ENCODE measurements at regions not wholly inside any gene's neighbourhood (a gene's known extent, or its start where the extent isn't known, plus 50 kb on each side); places are given as distances from the start of the nearest gene placed in this dataset.

DNA sequence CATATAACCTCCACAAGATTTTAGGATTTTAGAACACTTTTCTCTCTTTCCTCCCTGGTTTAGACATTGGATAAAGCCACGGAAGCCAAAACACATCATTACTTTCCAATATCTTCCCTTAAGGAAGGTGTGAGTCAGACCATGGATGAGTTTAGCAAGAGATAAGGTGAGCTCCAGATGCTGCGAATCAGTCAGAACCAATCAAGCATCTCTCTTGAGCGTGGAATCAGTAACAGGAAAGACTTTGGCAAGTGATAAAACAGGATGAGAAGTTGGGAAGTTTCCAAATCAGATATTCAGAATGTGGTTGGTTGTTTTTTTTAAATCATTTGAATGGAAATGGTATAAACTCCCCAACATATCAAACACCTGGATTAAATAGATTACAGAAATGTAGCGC lies 397.8 kb downstream of the EFNA5 start:
- ChIA-PET CTCF (no interaction called here), POLR2A (no interaction called here)
- ATAC-seq (ENCODE audit: low read depth) (no peak), DNase-seq (no peak)
- intact Hi-C loops (cut with micrococcal nuclease), result no loop called here
- Histone ChIP-seq H3K27me3 (replicated peaks in 1 of 4; ENCODE audit: control extremely low read depth in 1 of 4, control insufficient read depth in 3 of 4, insufficient read depth in 4 of 4, low read length in 3 of 4) (no peaks in the 10 kb centered on the region), H3K9me3 (ENCODE audit: control extremely low read depth in 1 of 3, control insufficient read depth in 2 of 3, insufficient read depth in 1 of 3, low read length in 2 of 3) (peaks cover 0 to 3% (median 0%) of the 10 kb centered on the region in 3 donors), H4K20me1 (ENCODE audit: control insufficient read depth, insufficient read depth, low read length, poor library complexity, severe bottlenecking) (no peaks in the 10 kb centered on the region), H3K36me3 (replicated peaks in 1 of 2; ENCODE audit: control extremely low read depth in 1 of 2, control insufficient read depth in 1 of 2, extremely low read depth in 1 of 2, insufficient read depth in 2 of 2, low read length in 1 of 2) (no peaks in the 10 kb centered on the region), H3K4me1 (ENCODE audit: control insufficient read depth in 2 of 2, insufficient read depth in 2 of 2, low read length in 2 of 2) (no peaks in the 10 kb centered on the region), H3K4me2 (replicated peaks; ENCODE audit: low read depth, low read length, poor library complexity, severe bottlenecking) (no peak overlapping the region), H3K79me2 (ENCODE audit: control insufficient read depth, insufficient read depth, low read length) (no peaks in the 10 kb centered on the region), H3K4me3 (ENCODE audit: control extremely low read depth in 1 of 5, extremely low read depth in 1 of 5, insufficient read depth in 1 of 5, low read depth in 2 of 5, low read length in 4 of 5) (no peak overlapping the region), H2AFZ (ENCODE audit: insufficient read depth, low read depth, low read length, poor library complexity, severe bottlenecking) (no peak overlapping the region), H3K27ac (ENCODE audit: low read length in 2 of 2) (no peak overlapping the region), H3K9ac (ENCODE audit: low read length) (no peak overlapping the region)
- Mint-ChIP-seq H3K9me3 (ENCODE audit: insufficient read depth) (no peaks in the 10 kb centered on the region), H3K4me1 (no peaks in the 10 kb centered on the region), H3K27me3 (peaks cover 13% of the 10 kb centered on the region), H3K27ac (no peak overlapping the region), H3K4me3 (no peak overlapping the region)
- TF ChIP-seq, protein P1, sequence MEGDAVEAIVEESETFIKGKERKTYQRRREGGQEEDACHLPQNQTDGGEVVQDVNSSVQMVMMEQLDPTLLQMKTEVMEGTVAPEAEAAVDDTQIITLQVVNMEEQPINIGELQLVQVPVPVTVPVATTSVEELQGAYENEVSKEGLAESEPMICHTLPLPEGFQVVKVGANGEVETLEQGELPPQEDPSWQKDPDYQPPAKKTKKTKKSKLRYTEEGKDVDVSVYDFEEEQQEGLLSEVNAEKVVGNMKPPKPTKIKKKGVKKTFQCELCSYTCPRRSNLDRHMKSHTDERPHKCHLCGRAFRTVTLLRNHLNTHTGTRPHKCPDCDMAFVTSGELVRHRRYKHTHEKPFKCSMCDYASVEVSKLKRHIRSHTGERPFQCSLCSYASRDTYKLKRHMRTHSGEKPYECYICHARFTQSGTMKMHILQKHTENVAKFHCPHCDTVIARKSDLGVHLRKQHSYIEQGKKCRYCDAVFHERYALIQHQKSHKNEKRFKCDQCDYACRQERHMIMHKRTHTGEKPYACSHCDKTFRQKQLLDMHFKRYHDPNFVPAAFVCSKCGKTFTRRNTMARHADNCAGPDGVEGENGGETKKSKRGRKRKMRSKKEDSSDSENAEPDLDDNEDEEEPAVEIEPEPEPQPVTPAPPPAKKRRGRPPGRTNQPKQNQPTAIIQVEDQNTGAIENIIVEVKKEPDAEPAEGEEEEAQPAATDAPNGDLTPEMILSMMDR (IDR thresholded peaks at IDR 0.05), result no peak
- no peak for TF ChIP-seq EZH2 (IDR thresholded peaks at IDR 0.05; ENCODE audit: borderline replicate concordance, insufficient read depth, low read depth, low read length, poor library complexity, severe bottlenecking)
- WGBS (ENCODE audit: insufficient coverage), result no CpG with 5 or more reads among the region's 4 CpGs

GRCh38 chr5:107272509-107272908 lies 398.2 kb downstream of the EFNA5 start:
- Histone ChIP-seq H3K27ac (ENCODE audit: low read length in 2 of 2) (no peak overlapping the region), H2AFZ (ENCODE audit: insufficient read depth, low read depth, low read length, poor library complexity, severe bottlenecking) (no peak overlapping the region), H3K36me3 (replicated peaks in 1 of 2; ENCODE audit: control extremely low read depth in 1 of 2, control insufficient read depth in 1 of 2, extremely low read depth in 1 of 2, insufficient read depth in 2 of 2, low read length in 1 of 2) (no peaks in the 10 kb centered on the region), H3K79me2 (ENCODE audit: control insufficient read depth, insufficient read depth, low read length) (no peaks in the 10 kb centered on the region), H3K4me1 (ENCODE audit: control insufficient read depth in 2 of 2, insufficient read depth in 2 of 2, low read length in 2 of 2) (no peaks in the 10 kb centered on the region), H3K27me3 (replicated peaks in 1 of 4; ENCODE audit: control extremely low read depth in 1 of 4, control insufficient read depth in 3 of 4, insufficient read depth in 4 of 4, low read length in 3 of 4) (no peaks in the 10 kb centered on the region), H3K4me3 (ENCODE audit: control extremely low read depth in 1 of 5, extremely low read depth in 1 of 5, insufficient read depth in 1 of 5, low read depth in 2 of 5, low read length in 4 of 5) (no peak overlapping the region), H4K20me1 (ENCODE audit: control insufficient read depth, insufficient read depth, low read length, poor library complexity, severe bottlenecking) (no peaks in the 10 kb centered on the region), H3K9me3 (ENCODE audit: control extremely low read depth in 1 of 3, control insufficient read depth in 2 of 3, insufficient read depth in 1 of 3, low read length in 2 of 3) (peaks cover 0 to 3% (median 0%) of the 10 kb centered on the region in 3 donors), H3K4me2 (replicated peaks; ENCODE audit: low read depth, low read length, poor library complexity, severe bottlenecking) (no peak overlapping the region), H3K9ac (ENCODE audit: low read length) (no peak overlapping the region)
- ATAC-seq (ENCODE audit: low read depth) (no peak), DNase-seq (no peak)
- H3K4me3 Mint-ChIP-seq, result no peak overlapping the region
- no peaks in the 10 kb centered on the region for H3K9me3 Mint-ChIP-seq (ENCODE audit: insufficient read depth)
- CTCF ChIA-PET, result no interaction called here
- POLR2A ChIA-PET, result no interaction called here
- H3K27ac Mint-ChIP-seq, result no peak overlapping the region
- peaks cover 13% of the 10 kb centered on the region for H3K27me3 Mint-ChIP-seq
- H3K4me1 Mint-ChIP-seq, result no peaks in the 10 kb centered on the region
- intact Hi-C loops (cut with micrococcal nuclease), result no loop called here
- no peak for TF ChIP-seq EZH2 (IDR thresholded peaks at IDR 0.05; ENCODE audit: borderline replicate concordance, insufficient read depth, low read depth, low read length, poor library complexity, severe bottlenecking)
- TF ChIP-seq, protein P1 (IDR thresholded peaks at IDR 0.05), result no peak
- WGBS (ENCODE audit: insufficient coverage), result 100% methylated on average over 2 of the region's 3 CpGs
